BLaER1 (cell line): ENCODE measurements at regions not wholly inside any gene's neighbourhood (a gene's known extent, or its start where the extent isn't known, plus 50 kb on each side); places are given as distances from the start of the nearest gene placed in this dataset.
"Not testable (repeated sequence)": the region's sequence is repeated elsewhere in the genome, so short reads cannot be mapped to it uniquely, and the experiment has no call there.

Source experiments
- H3K27ac ChIP-seq: shearing (Covaris generic); formaldehyde crosslinking; 2 replicates; pipeline ENCODE4 v1.8.1; 2022
- H3K27me3 ChIP-seq: shearing (Covaris generic); formaldehyde crosslinking; 2 replicates; pipeline ENCODE4 v1.8.1; 2022
- H3K36me3 ChIP-seq: shearing (Covaris generic); formaldehyde crosslinking; 2 replicates; pipeline ENCODE4 v1.8.1; 2022
- H3K4me1 ChIP-seq: shearing (Covaris generic); formaldehyde crosslinking; 2 replicates; pipeline ENCODE4 v1.8.1; 2022
- H3K4me2 ChIP-seq: shearing (Covaris generic); formaldehyde crosslinking; 2 replicates; pipeline ENCODE4 v1.8.1; 2022
- H3K4me3 ChIP-seq: shearing (Covaris generic); formaldehyde crosslinking; 2 replicates; pipeline ENCODE4 v1.8.1; 2022
- H3K9ac ChIP-seq: shearing (Covaris generic); formaldehyde crosslinking; 2 replicates; pipeline ENCODE4 v1.8.1; 2022
- H3K9me3 ChIP-seq: shearing (Covaris generic); formaldehyde crosslinking; 2 replicates; pipeline ENCODE4 v1.8.1; 2022
- H4K20me1 ChIP-seq: shearing (Covaris generic); formaldehyde crosslinking; 2 replicates; pipeline ENCODE4 v1.8.1; 2022
- Cebpa-rat ChIP-seq: shearing (Covaris generic); IDR thresholded peaks from 2 replicates; pipeline ENCODE4 v1.8.1; 2022

DNA sequence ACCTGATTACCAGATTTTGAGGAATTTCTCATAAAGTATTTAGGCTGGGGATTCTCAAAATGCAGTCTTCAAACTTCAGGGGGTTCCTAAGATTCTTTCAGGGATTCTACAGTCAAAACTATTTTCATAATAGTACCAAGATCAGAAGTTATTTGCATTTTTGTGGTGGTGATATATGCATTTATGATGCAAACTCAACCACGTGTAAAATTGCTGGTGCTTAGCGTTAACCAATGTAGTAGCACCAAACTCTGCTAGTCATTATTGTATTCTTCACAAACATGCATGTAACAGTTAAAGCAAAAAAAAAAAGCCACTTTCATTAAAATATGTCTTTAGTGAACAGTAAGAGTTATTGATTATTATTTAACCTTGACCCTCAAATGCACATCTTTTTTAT lies 274.9 kb upstream of the DNAJC19 start:
- no peaks in the 10 kb centered on the region for H4K20me1 ChIP-seq
- no peak overlapping the region for H3K27ac ChIP-seq
- H3K9ac ChIP-seq = no peak overlapping the region
- no peaks in the 10 kb centered on the region for H3K4me1 ChIP-seq
- H3K4me3 ChIP-seq = no peak overlapping the region
- H3K9me3 ChIP-seq = no peaks in the 10 kb centered on the region
- TF ChIP-seq Cebpa-rat = no peak
- no peak overlapping the region for H3K4me2 ChIP-seq
- no peaks in the 10 kb centered on the region for H3K27me3 ChIP-seq
- no peaks in the 10 kb centered on the region for H3K36me3 ChIP-seq

DNA sequence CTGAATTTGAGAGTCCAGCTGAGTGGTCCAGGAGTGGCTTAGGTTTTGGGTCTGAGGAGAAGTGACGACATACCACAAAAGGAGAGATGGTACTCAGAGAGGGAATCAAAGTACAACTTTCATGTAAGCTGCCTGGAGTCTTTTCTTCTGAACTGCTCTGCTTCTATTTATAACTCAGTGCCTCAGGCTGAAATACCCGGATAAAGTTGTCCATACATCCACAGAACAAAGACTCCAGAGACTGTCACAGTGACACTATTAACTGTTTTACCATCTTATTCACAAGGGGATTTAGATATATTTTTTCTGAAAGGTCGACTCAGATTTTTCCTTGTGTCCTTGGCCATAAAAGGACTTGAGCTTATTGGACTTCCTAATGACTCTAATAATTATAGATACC lies 264.3 kb upstream of the DNAJC19 start:
- Histone ChIP-seq H3K4me1 (no peaks in the 10 kb centered on the region), H4K20me1 (no peaks in the 10 kb centered on the region), H3K27me3 (no peaks in the 10 kb centered on the region), H3K27ac (no peak overlapping the region), H3K36me3 (no peaks in the 10 kb centered on the region), H3K4me3 (no peak overlapping the region), H3K9me3 (no peaks in the 10 kb centered on the region), H3K9ac (no peak overlapping the region), H3K4me2 (no peak overlapping the region)
- TF ChIP-seq Cebpa-rat = no peak

DNA sequence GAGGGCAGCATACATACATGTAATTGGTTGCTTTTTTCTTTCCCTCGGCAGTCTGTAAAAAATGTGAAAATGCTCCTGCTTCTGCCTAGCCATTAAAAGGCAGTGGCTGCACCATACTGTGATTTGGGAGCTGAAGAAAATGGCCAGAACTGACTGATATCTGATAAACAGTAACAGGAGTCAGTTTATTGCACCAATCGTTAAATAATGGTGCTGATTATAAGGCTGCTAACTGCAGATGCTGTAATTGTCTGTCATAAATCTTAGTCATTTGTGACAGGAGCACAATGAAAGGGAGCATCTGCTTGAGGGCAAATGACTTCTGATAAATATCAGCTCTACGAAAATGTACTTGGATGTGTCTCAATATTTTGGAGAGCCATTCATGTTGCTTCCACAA lies 263.1 kb upstream of the DNAJC19 start:
- Histone ChIP-seq H3K36me3 (no peaks in the 10 kb centered on the region), H3K9me3 (no peaks in the 10 kb centered on the region), H3K27ac (no peak overlapping the region), H3K4me3 (no peak overlapping the region), H3K27me3 (no peaks in the 10 kb centered on the region), H3K9ac (no peak overlapping the region), H3K4me2 (no peak overlapping the region), H3K4me1 (no peaks in the 10 kb centered on the region), H4K20me1 (no peaks in the 10 kb centered on the region)
- TF ChIP-seq Cebpa-rat = no peak

DNA sequence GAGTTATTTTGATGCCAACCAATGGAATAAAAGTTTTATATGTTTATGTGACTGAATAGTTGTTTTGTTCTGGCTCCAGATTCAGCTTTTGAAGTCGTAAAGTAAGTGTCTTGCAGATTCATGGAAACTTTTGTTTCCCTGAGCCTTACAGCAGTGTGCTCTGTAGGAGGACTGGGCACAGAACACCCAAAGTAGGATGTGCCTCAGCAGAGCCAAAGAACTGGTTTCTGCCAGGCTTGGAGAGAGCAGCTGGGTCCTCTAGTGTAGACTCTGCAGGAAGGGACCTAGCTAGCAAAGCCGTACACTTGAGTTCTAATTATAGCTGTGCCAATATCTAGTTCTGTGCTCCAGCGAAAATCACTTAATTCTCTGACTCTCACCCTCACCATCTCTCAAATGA lies 261.2 kb upstream of the DNAJC19 start:
- Histone ChIP-seq H3K4me1 (no peaks in the 10 kb centered on the region), H3K27me3 (no peaks in the 10 kb centered on the region), H3K27ac (no peak overlapping the region), H3K9me3 (no peaks in the 10 kb centered on the region), H3K36me3 (no peaks in the 10 kb centered on the region), H3K4me2 (no peak overlapping the region), H3K4me3 (no peak overlapping the region), H4K20me1 (no peaks in the 10 kb centered on the region), H3K9ac (no peak overlapping the region)
- no peak for TF ChIP-seq Cebpa-rat

DNA sequence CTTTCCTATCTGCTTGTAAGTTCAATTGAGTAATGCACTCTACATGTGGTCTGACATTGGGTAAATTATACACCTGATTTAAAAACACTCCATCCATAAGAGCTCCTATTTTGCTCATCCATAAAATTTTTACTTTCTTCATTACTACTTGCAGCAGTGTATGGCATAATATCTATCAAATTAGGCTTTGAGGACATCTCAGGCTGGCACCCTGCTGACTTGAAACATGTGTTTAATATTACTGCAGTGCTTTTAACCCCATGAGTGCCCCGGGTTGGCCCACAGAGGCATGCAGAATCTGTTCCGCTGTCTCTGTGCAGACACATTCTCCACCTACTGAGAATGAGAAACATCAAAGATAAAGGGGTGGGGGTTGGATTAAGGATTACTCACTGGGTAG lies 249.9 kb upstream of the DNAJC19 start:
- H3K27ac ChIP-seq = no peak overlapping the region
- no peak overlapping the region for H3K4me3 ChIP-seq
- no peaks in the 10 kb centered on the region for H3K9me3 ChIP-seq
- peaks cover 8% of the 10 kb centered on the region for H3K4me1 ChIP-seq
- no peak for TF ChIP-seq Cebpa-rat
- no peaks in the 10 kb centered on the region for H3K27me3 ChIP-seq
- H4K20me1 ChIP-seq = no peaks in the 10 kb centered on the region
- H3K36me3 ChIP-seq = no peaks in the 10 kb centered on the region
- no peak overlapping the region for H3K4me2 ChIP-seq
- H3K9ac ChIP-seq = no peak overlapping the region

DNA sequence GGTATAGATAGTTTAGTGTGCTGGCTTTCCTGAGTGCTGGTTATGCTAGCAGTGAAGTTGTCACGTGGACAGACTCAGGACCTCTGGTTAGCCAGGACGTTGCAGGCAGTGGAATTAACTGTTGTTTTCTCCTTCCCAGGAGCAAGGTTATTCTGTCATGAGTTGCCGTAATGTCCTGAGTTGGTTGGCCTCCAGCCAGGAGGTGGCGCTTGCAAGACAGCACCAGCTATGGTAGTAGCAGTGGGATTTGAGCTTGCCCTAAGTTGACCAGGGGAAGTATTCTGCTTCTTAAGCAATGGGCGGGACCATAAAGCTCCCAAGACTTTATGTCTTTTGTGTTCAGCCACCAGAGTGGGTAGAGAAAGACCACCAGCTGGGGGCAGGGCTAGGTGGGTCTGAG lies 240.7 kb upstream of the DNAJC19 start:
- H3K9ac ChIP-seq = no peak overlapping the region
- no peak overlapping the region for H3K4me2 ChIP-seq
- no peaks in the 10 kb centered on the region for H4K20me1 ChIP-seq
- H3K27ac ChIP-seq = no peak overlapping the region
- no peaks in the 10 kb centered on the region for H3K36me3 ChIP-seq
- no peaks in the 10 kb centered on the region for H3K9me3 ChIP-seq
- H3K27me3 ChIP-seq = no peaks in the 10 kb centered on the region
- no peak for TF ChIP-seq Cebpa-rat
- no peak overlapping the region for H3K4me3 ChIP-seq
- peaks cover under 1% of the 10 kb centered on the region; the same call in 1 of the 2 replicates for H3K4me1 ChIP-seq

DNA sequence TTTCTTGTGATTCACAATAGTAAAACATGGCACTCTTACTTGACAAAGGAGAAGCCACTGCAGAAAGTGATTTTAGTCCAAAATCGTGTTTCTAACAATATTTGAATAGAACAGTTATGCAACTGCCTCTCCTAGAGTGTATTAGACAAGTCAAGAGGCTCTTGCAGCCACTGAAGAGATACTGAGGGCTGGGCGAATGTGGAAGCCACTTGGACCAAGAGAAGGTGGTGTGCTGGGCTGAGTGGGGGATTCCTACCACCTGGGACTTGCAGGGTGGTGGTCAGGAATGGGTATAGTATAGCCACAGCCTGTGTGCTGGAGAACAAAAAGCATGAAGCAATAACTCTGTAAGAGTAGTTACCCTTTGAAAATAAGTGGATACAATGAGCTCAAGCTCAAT lies 223.8 kb upstream of the DNAJC19 start:
- Histone ChIP-seq H3K9ac (no peak overlapping the region), H3K9me3 (no peaks in the 10 kb centered on the region), H3K27ac (no peak overlapping the region), H3K4me2 (no peak overlapping the region), H3K36me3 (no peaks in the 10 kb centered on the region), H3K4me1 (no peaks in the 10 kb centered on the region), H3K4me3 (no peak overlapping the region), H3K27me3 (no peaks in the 10 kb centered on the region), H4K20me1 (no peaks in the 10 kb centered on the region)
- no peak for TF ChIP-seq Cebpa-rat

DNA sequence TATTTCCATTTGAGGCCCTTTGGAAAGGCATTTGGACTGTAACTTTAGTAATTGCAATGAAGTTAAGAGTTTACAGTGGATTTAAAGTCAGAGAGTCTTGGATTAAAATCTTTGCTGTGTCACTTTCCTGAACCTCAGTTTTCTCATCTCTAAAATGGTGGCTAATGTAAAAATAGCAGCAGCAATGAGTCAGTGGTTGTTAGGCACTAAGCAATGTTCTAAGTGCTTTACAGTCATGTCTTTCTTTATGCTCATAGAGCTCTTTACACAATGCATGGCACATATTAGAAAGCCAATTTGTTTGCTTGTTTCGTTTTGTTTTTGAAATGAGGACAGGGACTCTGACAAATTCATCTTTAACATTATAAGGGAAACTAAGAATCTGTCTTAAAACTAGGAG lies 222.7 kb upstream of the DNAJC19 start:
- Histone ChIP-seq H3K9ac (no peak overlapping the region), H3K4me1 (no peaks in the 10 kb centered on the region), H3K27me3 (no peaks in the 10 kb centered on the region), H3K4me3 (no peak overlapping the region), H3K9me3 (no peaks in the 10 kb centered on the region), H4K20me1 (no peaks in the 10 kb centered on the region), H3K27ac (no peak overlapping the region), H3K36me3 (no peaks in the 10 kb centered on the region), H3K4me2 (no peak overlapping the region)
- no peak for TF ChIP-seq Cebpa-rat

DNA sequence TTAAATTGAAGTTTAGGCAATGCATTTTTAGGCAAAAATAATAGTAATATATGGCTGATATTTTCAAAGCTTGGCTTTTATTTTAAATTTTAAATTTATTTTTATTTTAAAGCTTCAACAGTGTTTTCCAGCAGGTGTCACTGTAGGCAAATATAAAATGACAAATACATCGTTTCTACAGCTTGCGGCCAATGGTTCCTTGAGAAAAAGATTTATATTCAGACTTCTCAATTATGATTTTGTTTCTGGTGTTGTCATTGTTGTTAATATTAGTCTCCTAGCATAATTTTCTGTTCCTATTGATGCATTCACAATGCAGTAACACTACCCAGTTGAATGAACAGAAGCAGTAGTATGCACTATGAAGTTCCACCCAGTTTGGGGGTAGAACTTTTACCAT lies 220.7 kb upstream of the DNAJC19 start:
- H3K9me3 ChIP-seq = no peaks in the 10 kb centered on the region
- H3K9ac ChIP-seq = no peak overlapping the region
- H3K4me1 ChIP-seq = no peaks in the 10 kb centered on the region
- H3K4me2 ChIP-seq = no peak overlapping the region
- H3K27me3 ChIP-seq = no peaks in the 10 kb centered on the region
- H3K36me3 ChIP-seq = no peaks in the 10 kb centered on the region
- H3K4me3 ChIP-seq = no peak overlapping the region
- H4K20me1 ChIP-seq = no peaks in the 10 kb centered on the region
- TF ChIP-seq Cebpa-rat = no peak
- no peak overlapping the region for H3K27ac ChIP-seq

DNA sequence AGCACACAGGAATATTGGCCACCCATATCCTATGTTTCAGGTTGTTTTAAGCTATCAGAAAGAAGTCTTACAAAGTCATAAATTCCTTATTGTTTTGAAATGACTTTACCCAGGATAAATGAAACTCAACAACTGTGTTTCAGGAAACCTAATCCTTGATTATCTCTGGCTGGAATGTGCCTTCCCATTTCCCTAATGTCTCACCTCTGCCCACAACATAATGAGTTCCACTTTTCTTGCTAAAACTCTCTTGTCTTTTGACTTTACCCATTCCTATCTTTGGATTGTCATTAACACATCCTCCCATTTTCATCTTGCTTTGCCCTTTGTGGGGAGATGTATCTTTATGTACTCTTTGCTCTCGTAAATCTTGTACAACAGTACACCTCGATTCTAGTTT lies 200.0 kb upstream of the DNAJC19 start:
- Histone ChIP-seq H3K4me1 (no peaks in the 10 kb centered on the region), H4K20me1 (no peaks in the 10 kb centered on the region), H3K9ac (no peak overlapping the region), H3K4me3 (no peak overlapping the region), H3K27me3 (no peaks in the 10 kb centered on the region), H3K9me3 (no peaks in the 10 kb centered on the region), H3K27ac (no peak overlapping the region), H3K36me3 (no peaks in the 10 kb centered on the region), H3K4me2 (no peak overlapping the region)
- no peak for TF ChIP-seq Cebpa-rat

DNA sequence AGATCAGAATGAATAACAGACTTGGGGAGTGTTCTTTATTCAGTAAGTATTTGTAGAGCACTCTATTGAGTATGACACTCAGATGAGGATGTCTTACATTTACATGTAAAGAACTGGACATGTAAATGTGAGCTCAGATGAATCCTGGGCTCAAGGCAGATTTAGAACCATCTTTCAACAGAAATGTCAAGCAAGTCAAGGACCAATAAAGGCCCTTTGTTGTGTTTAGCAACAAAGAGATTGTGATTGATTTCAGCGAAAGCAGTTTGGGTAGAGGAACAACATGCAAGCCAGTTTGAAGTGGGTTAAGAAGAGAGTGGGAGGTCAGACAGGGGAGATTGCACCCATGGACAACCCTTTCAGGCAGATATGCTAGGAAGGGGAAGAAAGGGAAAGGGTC lies 194.2 kb upstream of the DNAJC19 start:
- Histone ChIP-seq H3K27ac (no peak overlapping the region), H3K36me3 (no peaks in the 10 kb centered on the region), H3K4me2 (no peak overlapping the region), H3K27me3 (no peaks in the 10 kb centered on the region), H3K4me1 (no peaks in the 10 kb centered on the region), H3K9me3 (peaks cover 6% of the 10 kb centered on the region; the same call in 1 of the 2 replicates), H3K4me3 (no peak overlapping the region), H3K9ac (no peak overlapping the region), H4K20me1 (no peaks in the 10 kb centered on the region)
- TF ChIP-seq Cebpa-rat = no peak

DNA sequence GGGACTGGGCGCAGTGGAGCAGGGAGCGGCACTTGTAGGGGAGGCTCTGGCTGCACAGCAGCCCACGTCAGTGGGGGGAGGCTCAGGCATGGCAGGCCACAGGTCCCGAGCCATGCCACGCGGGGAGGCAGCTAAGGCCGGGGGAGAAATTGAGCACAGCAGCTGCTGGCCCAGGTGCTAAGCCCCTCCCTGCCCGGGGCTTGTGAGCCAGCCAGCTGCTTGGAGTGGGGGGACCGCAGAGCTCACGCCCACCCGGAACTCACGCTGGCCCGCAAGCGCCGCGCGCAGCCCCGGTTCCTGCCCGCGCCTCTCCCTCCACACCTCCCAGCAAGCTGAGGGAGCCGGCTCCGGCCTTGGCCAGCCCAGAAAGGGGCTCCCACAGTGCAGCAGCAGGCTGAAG lies 193.5 kb upstream of the DNAJC19 start:
- H3K9ac ChIP-seq, H4K20me1 ChIP-seq, H3K27me3 ChIP-seq, H3K27ac ChIP-seq, H3K4me2 ChIP-seq, H3K36me3 ChIP-seq, H3K4me1 ChIP-seq, H3K4me3 ChIP-seq, H3K9me3 ChIP-seq: not testable (repeated sequence)
